ENCODE measurements at regions not wholly inside any gene's neighbourhood (a gene's known extent, or its start where the extent isn't known, plus 50 kb on each side); places are given as distances from the start of the nearest gene placed in this dataset. TPM values are rescaled to one million over a fixed set of nuclear protein-coding genes. Genes with fewer than 3 reads are reported as not detected.

- no peaks in the 10 kb centered on the region for H3K36me3 ChIP-seq
- DNase-seq (ENCODE audit: low spot score), result no peak
- no peaks in the 10 kb centered on the region for H4K20me1 ChIP-seq (ENCODE audit: low read depth)
- Mint-ChIP-seq H3K27me3 (ENCODE audit: insufficient read depth, low read depth) (no peaks in the 10 kb centered on the region), H3K4me3 (no peak overlapping the region), H3K27ac (no peak overlapping the region), H3K9me3 (no peaks in the 10 kb centered on the region), H3K4me1 (no peaks in the 10 kb centered on the region), H3K36me3 (no peaks in the 10 kb centered on the region)
- peak overlapping the region; percentile 70 for H2AFZ ChIP-seq (replicated peaks)
- H3K4me1 ChIP-seq, result peaks cover 5% of the 10 kb centered on the region
- no peak for TF ChIP-seq EZH2 (IDR thresholded peaks at IDR 0.05)
- TF ChIP-seq, protein P1, sequence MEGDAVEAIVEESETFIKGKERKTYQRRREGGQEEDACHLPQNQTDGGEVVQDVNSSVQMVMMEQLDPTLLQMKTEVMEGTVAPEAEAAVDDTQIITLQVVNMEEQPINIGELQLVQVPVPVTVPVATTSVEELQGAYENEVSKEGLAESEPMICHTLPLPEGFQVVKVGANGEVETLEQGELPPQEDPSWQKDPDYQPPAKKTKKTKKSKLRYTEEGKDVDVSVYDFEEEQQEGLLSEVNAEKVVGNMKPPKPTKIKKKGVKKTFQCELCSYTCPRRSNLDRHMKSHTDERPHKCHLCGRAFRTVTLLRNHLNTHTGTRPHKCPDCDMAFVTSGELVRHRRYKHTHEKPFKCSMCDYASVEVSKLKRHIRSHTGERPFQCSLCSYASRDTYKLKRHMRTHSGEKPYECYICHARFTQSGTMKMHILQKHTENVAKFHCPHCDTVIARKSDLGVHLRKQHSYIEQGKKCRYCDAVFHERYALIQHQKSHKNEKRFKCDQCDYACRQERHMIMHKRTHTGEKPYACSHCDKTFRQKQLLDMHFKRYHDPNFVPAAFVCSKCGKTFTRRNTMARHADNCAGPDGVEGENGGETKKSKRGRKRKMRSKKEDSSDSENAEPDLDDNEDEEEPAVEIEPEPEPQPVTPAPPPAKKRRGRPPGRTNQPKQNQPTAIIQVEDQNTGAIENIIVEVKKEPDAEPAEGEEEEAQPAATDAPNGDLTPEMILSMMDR (IDR thresholded peaks at IDR 0.05), result no peak
- no peak for TF ChIP-seq EZH2phosphoT487 (IDR thresholded peaks at IDR 0.05)
- no peaks in the 10 kb centered on the region for H3K79me2 ChIP-seq (ENCODE audit: low read depth)
- H3K9ac ChIP-seq, result no peak overlapping the region
- no peaks in the 10 kb centered on the region for H3F3A ChIP-seq (ENCODE audit: low read depth)
- no peaks in the 10 kb centered on the region for H3K9me3 ChIP-seq (ENCODE audit: low read depth)
- no peak overlapping the region for H3K4me2 ChIP-seq
- no peaks in the 10 kb centered on the region for H3K27me3 ChIP-seq
- H3K4me3 ChIP-seq, result no peak overlapping the region
- no peak overlapping the region for H3K27ac ChIP-seq
These were observed 75.1 kb upstream of the LUZP2 start for GRCh38 chr11:24421766-24422165.

- H3F3A ChIP-seq (ENCODE audit: low read depth), result no peaks in the 10 kb centered on the region
- Mint-ChIP-seq H3K27me3 (ENCODE audit: insufficient read depth, low read depth) (no peaks in the 10 kb centered on the region), H3K36me3 (no peaks in the 10 kb centered on the region), H3K27ac (no peak overlapping the region), H3K4me3 (no peak overlapping the region), H3K4me1 (no peaks in the 10 kb centered on the region), H3K9me3 (no peaks in the 10 kb centered on the region)
- peaks cover 5% of the 10 kb centered on the region for H3K4me1 ChIP-seq
- no peak overlapping the region for H3K9ac ChIP-seq
- H4K20me1 ChIP-seq (ENCODE audit: low read depth), result no peaks in the 10 kb centered on the region
- H2AFZ ChIP-seq (replicated peaks), result no peak overlapping the region
- no peaks in the 10 kb centered on the region for H3K79me2 ChIP-seq (ENCODE audit: low read depth)
- H3K9me3 ChIP-seq (ENCODE audit: low read depth), result no peaks in the 10 kb centered on the region
- no peaks in the 10 kb centered on the region for H3K27me3 ChIP-seq
- no peak overlapping the region for H3K4me3 ChIP-seq
- H3K27ac ChIP-seq, result no peak overlapping the region
- TF ChIP-seq EZH2 (IDR thresholded peaks at IDR 0.05) (no peak), EZH2phosphoT487 (IDR thresholded peaks at IDR 0.05) (no peak)
- TF ChIP-seq, protein P1 (IDR thresholded peaks at IDR 0.05), result no peak
- no peak for DNase-seq (ENCODE audit: low spot score)
- no peak overlapping the region for H3K4me2 ChIP-seq
- no peaks in the 10 kb centered on the region for H3K36me3 ChIP-seq
These were observed 74.5 kb upstream of the LUZP2 start for GRCh38 chr11:24422376-24422775.

DNA sequence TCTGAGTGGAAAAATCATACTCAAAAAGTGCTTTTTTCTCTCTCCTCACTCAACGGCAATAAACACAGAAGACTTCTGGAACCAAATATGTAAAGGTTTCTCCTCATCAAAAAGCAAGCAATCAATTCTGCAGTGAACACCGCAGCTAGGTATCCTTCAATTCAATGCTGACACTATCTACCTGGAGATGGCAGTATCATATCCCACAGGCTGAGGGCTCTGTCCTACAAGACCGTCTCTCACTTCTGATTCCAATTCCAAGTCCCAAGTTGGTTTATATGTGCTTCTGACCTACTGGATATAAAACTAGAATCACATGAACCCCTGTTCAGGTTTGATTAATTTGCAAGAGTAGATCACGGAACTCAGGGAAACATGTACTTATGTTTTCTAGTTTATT lies 59.7 kb upstream of the LUZP2 start:
- Histone ChIP-seq H2AFZ (replicated peaks) (no peak overlapping the region), H3K4me3 (no peak overlapping the region), H3K27ac (no peak overlapping the region), H3K9me3 (ENCODE audit: low read depth) (no peaks in the 10 kb centered on the region), H3K79me2 (ENCODE audit: low read depth) (no peaks in the 10 kb centered on the region), H3F3A (ENCODE audit: low read depth) (no peaks in the 10 kb centered on the region), H4K20me1 (ENCODE audit: low read depth) (no peaks in the 10 kb centered on the region), H3K36me3 (no peaks in the 10 kb centered on the region), H3K27me3 (no peaks in the 10 kb centered on the region), H3K4me2 (no peak overlapping the region), H3K4me1 (no peaks in the 10 kb centered on the region), H3K9ac (no peak overlapping the region)
- H3K4me3 Mint-ChIP-seq, result no peak overlapping the region
- no peaks in the 10 kb centered on the region for H3K4me1 Mint-ChIP-seq
- no peak for DNase-seq (ENCODE audit: low spot score)
- no peak overlapping the region for H3K27ac Mint-ChIP-seq
- no peaks in the 10 kb centered on the region for H3K9me3 Mint-ChIP-seq
- no peaks in the 10 kb centered on the region for H3K27me3 Mint-ChIP-seq (ENCODE audit: insufficient read depth, low read depth)
- TF ChIP-seq EZH2 (IDR thresholded peaks at IDR 0.05) (no peak), EZH2phosphoT487 (IDR thresholded peaks at IDR 0.05) (no peak)
- TF ChIP-seq, protein P1 (IDR thresholded peaks at IDR 0.05), result peak; percentile 28
- no peaks in the 10 kb centered on the region for H3K36me3 Mint-ChIP-seq

Small RNA genes in the stretch of these regions (microRNA-seq; reads per million reads assigned to microRNA genes)
- not detected for gene MIR8054

Small RNA genes in the stretch of these regions (small RNA-seq; reads per million reads assigned to genes)
- gene AC100767.1 (not detected), gene MIR8054 (not detected), gene RNU6-783P (not detected)

Measured in neural progenitor cell (in vitro differentiated cells).